ENCODE measurements at regions not wholly inside any gene's neighbourhood (a gene's known extent, or its start where the extent isn't known, plus 50 kb on each side); places are given as distances from the start of the nearest gene placed in this dataset.
A peak's percentile ranks its signal among the peaks of the same experiment; 100 is the strongest.

GRCh38 chr22:22421392-22421791 lies 87.2 kb downstream of the ZNF280B start:
- no peak for TF ChIP-seq CTCF (conservative IDR thresholded peaks at IDR 0.05)
- no peak overlapping the region for H3K27ac ChIP-seq

GRCh38 chr22:22422629-22423112 lies 85.9 kb downstream of the ZNF280B start:
- no peak overlapping the region for H3K27ac ChIP-seq
- peak; percentile 84 for TF ChIP-seq CTCF (conservative IDR thresholded peaks at IDR 0.05)

GRCh38 chr22:22423681-22424080 lies 84.9 kb downstream of the ZNF280B start:
- TF ChIP-seq CTCF (conservative IDR thresholded peaks at IDR 0.05): no peak
- H3K27ac ChIP-seq: no peak overlapping the region

GRCh38 chr22:22424210-22424800 lies 84.2 kb downstream of the ZNF280B start:
- H3K27ac ChIP-seq: no peak overlapping the region
- TF ChIP-seq CTCF (conservative IDR thresholded peaks at IDR 0.05): no peak

- no peak for TF ChIP-seq CTCF (conservative IDR thresholded peaks at IDR 0.05)
- H3K27ac ChIP-seq: no peak overlapping the region
Observed at GRCh38 chr22:22424956-22425355, 83.6 kb downstream of the ZNF280B start.

- TF ChIP-seq CTCF (conservative IDR thresholded peaks at IDR 0.05): no peak
- no peak overlapping the region for H3K27ac ChIP-seq
Observed at GRCh38 chr22:22425356-22425755, 83.2 kb downstream of the ZNF280B start.

GRCh38 chr22:22425783-22426624 lies 82.5 kb downstream of the ZNF280B start:
- H3K27ac ChIP-seq: no peak overlapping the region
- TF ChIP-seq CTCF (conservative IDR thresholded peaks at IDR 0.05): no peak

Measured in VCaP (cell line).